T-helper 2 cell treated with Interferon-gamma antibody and Interleukin-4, amounts not matched to agents 5 μg/mL and 100 μg/mL, for 36 hours (primary cell): ENCODE measurements at regions not wholly inside any gene's neighbourhood (a gene's known extent, or its start where the extent isn't known, plus 50 kb on each side); places are given as distances from the start of the nearest gene placed in this dataset.

ENCODE experiments used
- DNase-seq: peaks from one replicate; pipeline ENCODE4 v3.0.0; 2021; ENCODE audit warnings: low spot score
- H3K27ac Mint-ChIP-seq: one replicate; pipeline ENCODE4 v1.8.0; 2021; ENCODE audit warnings: mild to moderate bottlenecking, mixed read lengths
- H3K27me3 Mint-ChIP-seq: one replicate; pipeline ENCODE4 v1.8.0; 2021; ENCODE audit warnings: low read depth, mixed read lengths
- H3K36me3 Mint-ChIP-seq: one replicate; pipeline ENCODE4 v1.8.0; 2021; ENCODE audit warnings: low read depth, mixed read lengths
- H3K4me1 Mint-ChIP-seq: one replicate; pipeline ENCODE4 v1.8.0; 2021; ENCODE audit warnings: low read depth, mixed read lengths
- H3K4me3 Mint-ChIP-seq: one replicate; pipeline ENCODE4 v1.8.0; 2022; ENCODE audit warnings: mild to moderate bottlenecking, moderate library complexity, mixed read lengths
- H3K9me3 Mint-ChIP-seq: one replicate; pipeline ENCODE4 v1.8.0; 2021; ENCODE audit warnings: mixed read lengths

- Mint-ChIP-seq H3K27me3 (peaks cover 7% of the 10 kb centered on the region), H3K4me1 (peaks cover 11% of the 10 kb centered on the region), H3K36me3 (peaks cover 2% of the 10 kb centered on the region), H3K27ac (no peak overlapping the region), H3K4me3 (no peak overlapping the region), H3K9me3 (peaks cover 9% of the 10 kb centered on the region)
- no peak for DNase-seq
Measured at GRCh38 chr6:140601021-140601808, 1226.8 kb upstream of the CITED2 start.

- DNase-seq: no peak
- no peak overlapping the region for H3K4me3 Mint-ChIP-seq
- peaks cover 7% of the 10 kb centered on the region for H3K27me3 Mint-ChIP-seq
- H3K27ac Mint-ChIP-seq: no peak overlapping the region
- peaks cover 14% of the 10 kb centered on the region for H3K4me1 Mint-ChIP-seq
- H3K36me3 Mint-ChIP-seq: peaks cover 4% of the 10 kb centered on the region
- peaks cover 9% of the 10 kb centered on the region for H3K9me3 Mint-ChIP-seq
Measured at GRCh38 chr6:140599916-140600315, 1225.5 kb upstream of the CITED2 start.

- Mint-ChIP-seq H3K27ac (no peak overlapping the region), H3K4me1 (peaks cover 14% of the 10 kb centered on the region), H3K4me3 (no peak overlapping the region), H3K9me3 (peaks cover 15% of the 10 kb centered on the region), H3K36me3 (peaks cover 11% of the 10 kb centered on the region), H3K27me3 (peaks cover 7% of the 10 kb centered on the region)
- no peak for DNase-seq
Measured at GRCh38 chr6:140597181-140597580, 1222.7 kb upstream of the CITED2 start.

- no peak overlapping the region for H3K4me3 Mint-ChIP-seq
- peaks cover 18% of the 10 kb centered on the region for H3K4me1 Mint-ChIP-seq
- H3K36me3 Mint-ChIP-seq: peaks cover 11% of the 10 kb centered on the region
- no peaks in the 10 kb centered on the region for H3K27me3 Mint-ChIP-seq
- H3K27ac Mint-ChIP-seq: no peak overlapping the region
- H3K9me3 Mint-ChIP-seq: peaks cover 15% of the 10 kb centered on the region
- DNase-seq: no peak
Measured at GRCh38 chr6:140594806-140595128, 1220.3 kb upstream of the CITED2 start.

- peaks cover 17% of the 10 kb centered on the region for H3K9me3 Mint-ChIP-seq
- H3K36me3 Mint-ChIP-seq: peaks cover 14% of the 10 kb centered on the region
- no peak overlapping the region for H3K4me3 Mint-ChIP-seq
- no peak for DNase-seq
- no peak overlapping the region for H3K27ac Mint-ChIP-seq
- H3K4me1 Mint-ChIP-seq: peaks cover 19% of the 10 kb centered on the region
- H3K27me3 Mint-ChIP-seq: no peaks in the 10 kb centered on the region
Measured at GRCh38 chr6:140592877-140593276, 1218.4 kb upstream of the CITED2 start.

GRCh38 chr6:140590641-140591040 is 1216.2 kb upstream of the CITED2 start:
- peaks cover 28% of the 10 kb centered on the region for H3K36me3 Mint-ChIP-seq
- no peaks in the 10 kb centered on the region for H3K27me3 Mint-ChIP-seq
- DNase-seq: no peak
- H3K9me3 Mint-ChIP-seq: peaks cover 24% of the 10 kb centered on the region
- peaks cover 21% of the 10 kb centered on the region for H3K4me1 Mint-ChIP-seq
- H3K4me3 Mint-ChIP-seq: no peak overlapping the region
- no peak overlapping the region for H3K27ac Mint-ChIP-seq

GRCh38 chr6:140586426-140587061 is 1212.1 kb upstream of the CITED2 start:
- Mint-ChIP-seq H3K4me1 (peaks cover 50% of the 10 kb centered on the region), H3K27me3 (no peaks in the 10 kb centered on the region), H3K36me3 (peaks cover 32% of the 10 kb centered on the region), H3K9me3 (peaks cover 32% of the 10 kb centered on the region), H3K4me3 (peak overlapping the region; percentile 37), H3K27ac (peak overlapping the region; percentile 86)
- peak; percentile 63 for DNase-seq

DNA sequence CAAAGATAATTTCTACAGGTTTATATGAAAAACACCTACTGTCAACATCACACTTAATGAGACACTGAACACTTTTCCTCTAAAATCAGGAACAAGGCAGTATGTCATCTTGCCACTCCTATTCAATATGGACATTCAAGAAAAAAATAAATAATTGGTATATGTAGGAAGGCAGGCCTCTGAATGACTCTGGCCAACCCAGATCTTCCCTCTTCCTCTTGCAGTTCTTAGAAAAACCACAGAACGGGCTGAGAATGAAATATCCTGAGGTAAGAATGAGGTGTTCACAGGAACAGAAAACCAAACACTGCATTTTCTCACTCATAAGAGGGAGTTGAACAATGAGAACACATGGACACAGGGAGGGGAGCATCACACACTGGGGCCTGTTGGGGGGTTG is 1207.2 kb upstream of the CITED2 start:
- H3K9me3 Mint-ChIP-seq: peaks cover 29% of the 10 kb centered on the region

DNA sequence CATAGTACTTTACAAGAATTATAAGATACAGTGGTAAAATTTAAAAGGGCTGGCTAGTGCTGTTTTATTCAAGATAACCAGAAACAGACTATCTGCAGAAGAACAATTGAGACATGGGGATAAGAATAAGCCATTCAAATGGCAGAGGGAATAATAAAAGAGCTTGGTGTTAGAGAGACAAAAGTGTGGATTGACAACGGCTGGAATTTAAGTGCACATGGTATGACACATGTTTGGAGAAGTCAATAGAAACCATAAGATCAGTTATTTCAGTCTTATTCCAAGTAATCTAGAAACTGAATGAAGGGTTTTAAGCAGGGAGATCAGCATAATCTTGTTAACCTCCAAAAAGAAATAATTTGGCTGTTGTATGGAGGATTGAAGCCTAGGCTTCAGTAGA is 1205.5 kb upstream of the CITED2 start:
- peaks cover 25% of the 10 kb centered on the region for H3K9me3 Mint-ChIP-seq
- peaks cover 7% of the 10 kb centered on the region for H3K27me3 Mint-ChIP-seq
- peaks cover 21% of the 10 kb centered on the region for H3K36me3 Mint-ChIP-seq
- H3K27ac Mint-ChIP-seq: no peak overlapping the region
- H3K4me3 Mint-ChIP-seq: no peak overlapping the region
- no peak for DNase-seq
- peaks cover 40% of the 10 kb centered on the region for H3K4me1 Mint-ChIP-seq

More for the DNA sequence above, 1207.2 kb upstream of the CITED2 start:
- DNase-seq: peak; percentile 36
- H3K4me3 Mint-ChIP-seq: peak overlapping the region; percentile 40
- peaks cover 26% of the 10 kb centered on the region for H3K36me3 Mint-ChIP-seq
- peaks cover 49% of the 10 kb centered on the region for H3K4me1 Mint-ChIP-seq
- peak overlapping the region; percentile 66 for H3K27ac Mint-ChIP-seq
- peaks cover 5% of the 10 kb centered on the region for H3K27me3 Mint-ChIP-seq

DNA sequence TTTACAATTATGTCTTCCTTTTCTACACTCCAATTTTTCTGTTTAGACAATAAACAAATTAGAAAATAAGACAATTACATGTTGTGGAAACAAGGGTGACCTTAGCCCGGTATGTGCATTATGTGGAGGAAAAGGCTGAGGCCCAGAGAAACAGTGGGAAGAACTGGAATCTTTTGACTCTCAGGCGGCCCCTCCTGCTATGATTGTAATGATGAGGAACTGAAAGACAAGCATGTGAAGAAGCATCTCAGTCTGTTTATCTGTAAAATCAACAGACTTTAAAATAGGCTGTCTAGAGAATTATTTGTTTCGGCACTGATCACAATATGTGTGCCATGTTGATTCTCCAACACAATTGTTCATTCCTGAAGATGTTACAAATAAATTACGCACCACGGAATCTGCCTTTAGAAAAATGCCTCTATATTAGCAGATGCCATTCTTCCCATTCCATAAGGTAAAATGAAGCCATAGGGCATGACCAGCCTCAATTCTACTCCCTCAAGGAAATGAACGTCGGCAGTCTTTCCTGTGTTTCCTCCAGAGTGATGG is 1201.6 kb upstream of the CITED2 start:
- DNase-seq: no peak
- no peak overlapping the region for H3K27ac Mint-ChIP-seq
- peaks cover 13% of the 10 kb centered on the region for H3K9me3 Mint-ChIP-seq
- peaks cover 7% of the 10 kb centered on the region for H3K27me3 Mint-ChIP-seq
- peaks cover 28% of the 10 kb centered on the region for H3K4me1 Mint-ChIP-seq
- no peak overlapping the region for H3K4me3 Mint-ChIP-seq
- peaks cover 9% of the 10 kb centered on the region for H3K36me3 Mint-ChIP-seq

- Mint-ChIP-seq H3K9me3 (peaks cover 4% of the 10 kb centered on the region), H3K4me1 (peaks cover 15% of the 10 kb centered on the region), H3K27ac (no peak overlapping the region), H3K27me3 (peaks cover 3% of the 10 kb centered on the region), H3K4me3 (no peak overlapping the region), H3K36me3 (peaks cover 1% of the 10 kb centered on the region)
- DNase-seq: no peak
Measured at GRCh38 chr6:140572867-140573266, 1198.4 kb upstream of the CITED2 start.

DNA sequence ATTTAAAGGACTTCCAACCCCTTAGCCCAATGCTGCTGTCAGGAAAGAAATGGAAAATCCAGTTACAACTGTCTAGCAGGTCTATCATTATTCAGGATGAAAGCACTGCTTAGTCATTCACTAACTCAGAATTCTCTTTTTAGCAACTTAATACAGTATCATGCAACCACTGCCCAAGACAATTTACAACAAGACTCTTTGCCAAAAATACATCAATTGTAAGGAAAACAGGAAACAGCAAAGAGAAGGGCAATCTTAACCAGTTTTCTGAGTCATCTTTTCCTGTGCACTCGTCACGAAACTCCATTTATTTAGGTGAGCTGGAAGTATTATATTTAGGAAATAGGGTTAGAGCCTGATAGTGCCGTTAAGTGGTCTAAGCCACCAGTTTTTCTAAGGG is 1197.7 kb upstream of the CITED2 start:
- peaks cover 4% of the 10 kb centered on the region for H3K9me3 Mint-ChIP-seq
- H3K4me1 Mint-ChIP-seq: peaks cover 20% of the 10 kb centered on the region
- H3K36me3 Mint-ChIP-seq: peaks cover 1% of the 10 kb centered on the region
- H3K4me3 Mint-ChIP-seq: peak overlapping the region; percentile 7
- no peak for DNase-seq
- peaks cover 3% of the 10 kb centered on the region for H3K27me3 Mint-ChIP-seq
- H3K27ac Mint-ChIP-seq: no peak overlapping the region

GRCh38 chr6:140571145-140571544 is 1196.7 kb upstream of the CITED2 start:
- no peak overlapping the region for H3K27ac Mint-ChIP-seq
- no peak overlapping the region for H3K4me3 Mint-ChIP-seq
- DNase-seq: no peak
- peaks cover 4% of the 10 kb centered on the region for H3K9me3 Mint-ChIP-seq
- H3K4me1 Mint-ChIP-seq: peaks cover 22% of the 10 kb centered on the region
- peaks cover 1% of the 10 kb centered on the region for H3K36me3 Mint-ChIP-seq
- no peaks in the 10 kb centered on the region for H3K27me3 Mint-ChIP-seq

DNA sequence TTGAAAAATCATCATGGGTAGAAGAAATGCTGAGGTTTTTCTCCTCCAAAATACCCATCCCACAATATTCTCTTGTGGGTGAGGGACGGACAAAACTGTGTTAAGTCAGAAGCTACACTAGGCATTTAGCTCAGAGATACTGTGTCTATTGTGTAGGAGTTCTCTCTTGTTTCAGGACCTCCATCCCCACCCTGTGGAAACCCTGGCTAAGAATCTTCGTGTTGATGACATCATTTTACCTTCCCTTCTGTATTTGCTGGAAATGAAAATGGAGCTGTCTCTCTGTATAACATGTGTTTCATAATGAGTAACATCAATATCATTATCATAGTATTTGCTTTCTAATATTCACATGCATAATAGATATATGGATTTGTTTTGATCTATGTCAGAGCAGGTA is 1193.0 kb upstream of the CITED2 start:
- Mint-ChIP-seq H3K9me3 (peaks cover 4% of the 10 kb centered on the region), H3K4me1 (peaks cover 17% of the 10 kb centered on the region), H3K27ac (no peak overlapping the region), H3K27me3 (no peaks in the 10 kb centered on the region), H3K4me3 (no peak overlapping the region), H3K36me3 (peaks cover 1% of the 10 kb centered on the region)
- no peak for DNase-seq
